ENCODE measurements at regions not wholly inside any gene's neighbourhood (a gene's known extent, or its start where the extent isn't known, plus 50 kb on each side); places are given as distances from the start of the nearest gene placed in this dataset.

GRCh38 chr5:124207118-124207517 is 539.3 kb downstream of the ZNF608 start:
- TF ChIP-seq CTCF (IDR thresholded peaks at IDR 0.05 in 8 of 11, conservative IDR thresholded peaks at IDR 0.05 in 3 of 11) = no peak
- no peak for TF ChIP-seq POLR2A (IDR thresholded peaks at IDR 0.05)

All from spleen (tissue), 7 donors.